IPS-NIHi7 (cell line): ENCODE measurements at regions not wholly inside any gene's neighbourhood (a gene's known extent, or its start where the extent isn't known, plus 50 kb on each side); places are given as distances from the start of the nearest gene placed in this dataset.
"Not testable (repeated sequence)": the region's sequence is repeated elsewhere in the genome, so short reads cannot be mapped to it uniquely, and the experiment has no call there.

Experiments used
- DNase-seq: peaks from one replicate; pipeline ENCODE4 v3.0.0; 2012; ENCODE audit warnings: mixed read lengths; ENCODE audit errors: extremely low spot score

DNA sequence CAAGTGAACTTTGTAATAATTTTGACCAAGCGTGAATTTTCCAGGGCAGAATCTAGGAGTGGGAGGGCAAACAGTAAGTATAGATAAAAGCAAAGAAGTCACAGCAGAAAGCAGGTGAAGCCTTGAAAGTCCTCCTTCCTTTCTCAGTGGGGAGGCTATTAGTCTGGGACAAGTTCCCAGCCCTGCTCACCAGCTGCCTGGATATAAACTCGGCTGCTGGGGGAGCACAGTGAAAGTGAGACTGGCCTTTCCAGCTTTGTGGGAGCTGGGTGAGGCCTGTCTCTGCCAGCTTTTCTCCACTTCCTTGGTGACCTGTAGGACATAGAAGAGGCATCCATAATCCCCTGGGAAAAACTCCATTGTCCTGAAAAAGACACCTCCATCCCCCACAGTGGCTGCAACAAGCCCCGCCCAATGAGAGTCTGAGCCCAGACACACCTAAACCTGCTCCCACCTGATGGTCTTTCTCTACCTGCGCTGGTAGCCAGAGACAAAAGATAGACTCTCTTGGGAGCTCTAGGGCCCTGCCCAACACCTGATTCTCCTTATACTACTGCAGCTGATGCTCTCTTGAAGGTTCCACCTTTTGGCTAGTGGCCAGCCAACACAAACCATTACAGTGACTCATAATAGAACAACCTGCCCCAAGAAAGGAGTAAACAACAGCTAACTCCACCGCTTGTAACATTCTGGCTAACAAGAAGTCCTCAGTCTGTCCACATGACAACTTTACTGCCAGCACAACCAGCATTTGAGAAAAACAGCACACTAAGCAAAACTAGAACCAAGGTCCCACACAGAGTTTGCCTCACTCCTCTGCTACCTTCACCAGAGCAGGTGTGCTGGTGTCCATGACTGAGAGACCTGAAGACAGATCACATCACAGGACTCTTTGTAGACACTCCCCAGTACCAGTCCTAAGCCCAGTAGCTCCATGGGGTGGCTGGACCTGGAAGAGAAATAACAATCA is 252.2 kb upstream of the SLITRK6 start:
- no peak for DNase-seq

DNA sequence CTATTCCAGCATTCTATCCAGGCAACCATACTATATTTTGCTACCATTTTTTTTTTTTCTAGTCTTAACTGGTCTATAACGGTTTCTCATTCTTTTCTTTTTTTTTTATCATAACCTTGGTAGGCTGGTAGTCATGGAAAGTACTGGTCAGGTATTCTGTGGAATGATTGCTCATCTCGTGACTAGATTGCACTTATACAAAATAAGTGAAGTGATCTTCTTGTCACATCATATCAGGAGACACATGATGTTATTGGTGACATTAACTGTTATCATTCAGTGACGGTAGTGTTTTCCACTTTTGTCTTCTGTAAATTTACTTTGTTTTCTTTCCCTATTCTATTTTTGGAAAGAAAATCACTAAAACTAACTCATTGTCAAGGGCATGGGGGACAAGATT is 239.3 kb upstream of the SLITRK6 start:
- DNase-seq = no peak

DNA sequence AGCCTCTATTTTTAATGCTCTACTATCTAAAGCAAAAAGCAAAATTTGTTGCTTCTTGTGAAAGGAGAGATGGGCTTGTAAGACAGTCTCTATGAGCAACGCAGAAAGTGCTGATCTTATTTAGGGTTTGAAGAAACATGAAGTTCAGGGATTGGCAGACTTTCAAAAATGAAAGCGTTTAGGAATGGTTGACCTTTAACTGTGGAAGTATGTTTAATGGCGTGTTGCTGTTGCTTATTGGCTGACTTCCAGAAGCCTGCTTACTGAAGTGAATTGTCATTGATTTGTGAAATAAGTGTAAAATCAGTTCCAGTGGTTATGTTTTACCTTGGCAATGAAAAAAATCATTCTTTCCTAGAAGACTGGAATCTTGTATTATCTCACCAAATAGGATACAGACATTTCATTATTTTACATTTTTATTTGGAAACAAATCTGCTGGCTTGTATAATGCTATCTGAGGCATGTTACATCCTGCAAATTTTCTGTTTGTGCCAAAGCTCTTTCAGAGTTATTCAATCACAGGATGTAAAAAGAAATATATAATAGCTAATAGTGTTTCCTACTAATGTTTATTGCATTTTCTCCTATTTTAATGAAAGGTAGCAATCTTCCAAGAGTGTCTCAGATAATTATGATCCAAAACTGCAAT is 221.3 kb upstream of the SLITRK6 start:
- DNase-seq = no peak

DNA sequence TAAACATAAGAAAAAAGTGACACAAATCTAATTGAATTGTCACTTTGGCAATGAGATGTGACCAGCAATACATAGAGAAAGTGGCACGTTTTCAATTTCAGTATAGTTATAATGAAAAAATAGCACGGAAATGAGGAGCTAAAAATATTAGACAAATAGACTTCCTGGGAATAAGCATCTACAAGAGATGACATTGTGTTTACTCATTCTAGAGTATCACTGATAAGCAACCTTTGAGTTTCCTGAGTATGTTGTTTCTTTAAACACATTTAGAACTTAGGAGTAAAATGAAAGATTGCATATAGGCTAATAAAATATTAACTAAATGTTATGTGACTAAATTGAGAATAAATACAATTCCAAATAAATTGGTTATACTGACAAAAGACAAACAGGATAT is 207.1 kb upstream of the SLITRK6 start:
- no peak for DNase-seq

DNA sequence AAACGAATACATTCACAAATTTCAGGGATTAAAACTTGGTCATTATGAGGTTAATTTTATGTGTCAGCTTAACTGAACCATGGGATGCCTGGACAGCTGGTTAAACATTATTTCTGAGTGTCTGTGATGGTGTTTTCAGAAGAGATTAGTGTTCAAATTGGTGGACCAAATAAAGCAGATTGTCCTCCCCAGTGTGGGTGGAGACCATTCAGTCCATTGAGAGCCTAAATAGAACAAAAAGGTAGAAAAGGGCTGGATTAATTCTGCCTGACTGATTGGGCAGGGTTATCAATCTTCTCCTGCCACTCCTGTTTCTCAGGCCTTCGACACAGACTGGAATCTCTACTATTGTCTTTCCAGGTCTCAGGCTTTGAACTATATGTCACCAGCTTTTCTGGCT is 203.8 kb upstream of the SLITRK6 start:
- no peak for DNase-seq

DNA sequence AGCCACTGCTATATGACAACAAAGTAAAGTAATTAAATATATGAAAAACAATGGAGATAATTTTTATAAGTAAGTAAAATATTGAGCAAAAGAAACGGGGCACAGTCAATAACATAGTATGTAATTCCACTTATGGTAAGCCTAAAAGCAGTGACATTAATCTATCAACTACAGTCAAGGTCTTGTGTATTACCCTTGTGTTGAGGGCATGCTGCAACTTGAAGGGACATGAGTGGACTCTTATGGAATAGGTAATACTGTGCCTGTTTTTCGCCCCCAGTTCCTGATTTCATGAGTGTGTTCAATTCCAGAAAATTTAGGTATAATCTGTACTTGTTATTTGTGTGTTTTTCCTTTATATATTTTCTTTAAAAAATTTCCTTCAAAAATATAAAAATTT is 201.3 kb upstream of the SLITRK6 start:
- no peak for DNase-seq

DNA sequence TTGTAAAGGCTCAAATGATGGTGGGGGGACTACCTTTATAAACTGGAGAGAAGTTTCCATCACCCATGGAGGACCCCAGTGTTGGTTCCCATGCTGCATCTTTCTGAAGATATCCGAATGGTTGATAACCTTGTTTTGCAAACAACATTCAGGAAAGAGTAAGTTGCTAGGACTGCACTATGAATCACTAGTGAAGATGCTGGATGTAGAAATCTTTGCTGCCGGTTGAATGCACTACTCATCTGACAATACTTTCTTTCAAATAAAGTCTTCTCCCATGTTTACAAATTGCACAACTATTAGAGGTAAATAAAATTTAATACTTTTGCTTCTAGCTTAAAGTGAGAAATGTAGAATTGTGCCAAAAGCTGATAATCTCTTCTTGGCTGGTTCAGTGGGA is 198.4 kb upstream of the SLITRK6 start:
- no peak for DNase-seq

DNA sequence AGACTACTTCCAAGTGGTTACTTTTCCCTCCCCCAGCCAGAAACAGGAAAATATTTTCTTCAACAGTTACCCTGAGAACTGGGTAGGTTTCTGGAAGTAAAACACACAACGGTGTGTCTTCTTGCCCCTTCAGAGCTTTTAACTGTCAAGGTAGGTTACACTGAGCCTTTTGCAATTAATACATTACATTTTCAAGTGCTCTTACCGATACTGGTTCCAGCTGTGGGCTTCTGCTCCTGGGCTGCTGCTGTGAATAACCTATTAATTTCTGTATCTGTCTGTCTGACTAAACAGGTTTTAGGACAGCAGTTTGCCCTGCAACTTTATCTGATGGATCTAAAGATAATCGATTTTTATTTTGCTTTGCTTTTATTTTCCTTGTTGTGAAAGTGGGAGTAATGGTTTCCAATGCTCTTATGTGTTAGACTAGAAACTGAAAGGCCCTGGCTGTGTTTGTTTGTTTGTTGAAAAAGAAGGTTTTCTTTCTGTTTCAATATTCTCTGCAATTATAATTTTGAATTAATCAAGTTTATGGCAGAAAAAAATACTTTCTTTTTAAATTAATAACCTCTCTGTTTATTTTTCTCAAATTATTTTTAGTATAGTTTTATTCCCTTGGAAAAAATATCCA is 196.7 kb upstream of the SLITRK6 start:
- DNase-seq = no peak

DNA sequence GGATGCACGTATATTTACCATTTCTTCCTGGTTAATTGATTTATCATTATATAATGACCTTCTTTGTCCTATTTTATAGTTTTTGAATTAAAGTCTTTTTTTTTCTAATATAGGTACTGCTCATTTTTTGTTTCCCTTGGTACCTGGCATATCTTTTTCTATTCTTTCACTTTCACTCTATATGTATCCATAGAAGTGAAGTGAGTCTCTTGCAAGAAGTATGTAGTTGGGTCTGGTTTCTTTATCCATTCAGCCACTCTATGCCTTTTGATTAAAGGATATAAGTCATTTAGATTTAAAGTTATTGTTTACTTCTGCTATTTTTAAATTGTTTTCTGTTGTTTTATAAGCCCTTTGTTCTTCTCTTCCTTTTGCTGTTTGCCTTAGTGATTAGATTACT is 194.3 kb upstream of the SLITRK6 start:
- no peak for DNase-seq

DNA sequence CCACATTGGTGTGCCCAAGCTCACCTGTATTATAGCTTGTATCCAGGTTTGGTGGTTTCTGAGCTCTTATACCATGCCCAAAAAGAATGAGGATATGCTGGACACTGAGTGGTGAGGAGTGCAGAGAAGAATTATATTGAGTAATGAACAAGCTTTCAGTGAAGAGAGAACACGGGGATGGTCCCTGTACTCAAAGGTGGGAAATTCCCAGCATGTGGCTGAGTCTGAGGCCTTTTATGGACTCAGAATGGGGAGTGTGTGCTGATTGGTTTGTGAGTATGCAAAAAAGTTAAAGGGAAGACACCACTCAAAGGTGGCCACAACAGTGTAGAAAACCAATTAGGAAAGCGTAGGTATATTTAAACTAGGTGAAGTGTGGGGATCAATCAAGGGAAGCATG is 191.2 kb upstream of the SLITRK6 start:
- no peak for DNase-seq

DNA sequence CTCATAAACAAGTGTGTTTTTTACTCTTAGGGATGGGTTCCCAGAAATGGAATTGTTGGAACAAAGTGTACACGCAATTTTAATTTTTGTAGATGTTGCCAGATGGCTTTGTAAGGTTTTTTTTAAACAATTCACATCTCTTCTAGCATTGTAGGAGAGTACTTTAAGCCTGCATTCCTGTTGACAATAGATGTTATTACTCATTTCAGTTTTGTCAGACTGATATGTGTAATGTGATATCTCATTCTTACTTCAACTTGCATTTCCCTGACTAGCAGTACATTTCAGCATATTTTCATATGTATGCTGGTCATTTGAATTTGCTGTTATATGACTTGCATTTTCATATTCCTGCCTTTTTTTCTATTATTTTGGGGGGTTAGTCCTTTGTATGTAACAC is 186.6 kb upstream of the SLITRK6 start:
- DNase-seq = no peak

DNA sequence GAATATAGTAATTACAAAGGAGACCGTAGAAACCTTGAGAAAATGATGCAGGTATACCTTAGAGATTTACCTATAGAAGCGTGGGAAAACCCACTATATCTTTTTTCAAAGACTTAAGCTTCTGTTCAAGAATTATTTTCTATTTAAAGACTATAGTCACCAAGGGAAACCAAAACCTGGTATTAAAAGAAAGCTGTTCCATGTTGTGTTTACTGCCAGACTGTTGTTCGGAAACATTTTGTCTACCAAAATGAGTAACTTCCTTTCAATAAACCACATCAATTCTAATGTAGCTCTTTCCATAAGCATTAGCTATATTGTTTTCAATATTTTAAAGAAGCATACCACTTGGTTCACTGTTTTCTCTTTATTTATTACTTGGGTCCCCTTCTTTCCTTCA is 182.9 kb upstream of the SLITRK6 start:
- DNase-seq = no peak

DNA sequence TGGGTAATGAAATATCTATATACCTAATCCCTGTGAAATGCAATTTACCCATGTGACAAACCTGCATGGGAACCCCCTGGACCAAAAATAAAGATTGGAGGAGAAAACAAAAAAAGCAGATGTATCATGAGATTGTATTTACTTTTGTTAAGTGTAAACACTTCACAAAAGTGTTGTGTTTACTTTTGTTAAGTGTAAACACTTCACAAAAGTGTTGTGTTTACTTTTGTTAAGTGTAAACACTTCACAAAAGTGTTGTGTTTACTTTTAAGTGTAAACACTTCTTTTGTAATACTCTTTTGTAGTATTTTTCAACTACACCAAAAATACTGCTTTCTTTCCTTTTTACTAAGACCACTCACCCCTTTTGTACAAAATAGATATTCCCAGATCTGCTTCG is 181.2 kb upstream of the SLITRK6 start:
- not testable (repeated sequence) for DNase-seq

DNA sequence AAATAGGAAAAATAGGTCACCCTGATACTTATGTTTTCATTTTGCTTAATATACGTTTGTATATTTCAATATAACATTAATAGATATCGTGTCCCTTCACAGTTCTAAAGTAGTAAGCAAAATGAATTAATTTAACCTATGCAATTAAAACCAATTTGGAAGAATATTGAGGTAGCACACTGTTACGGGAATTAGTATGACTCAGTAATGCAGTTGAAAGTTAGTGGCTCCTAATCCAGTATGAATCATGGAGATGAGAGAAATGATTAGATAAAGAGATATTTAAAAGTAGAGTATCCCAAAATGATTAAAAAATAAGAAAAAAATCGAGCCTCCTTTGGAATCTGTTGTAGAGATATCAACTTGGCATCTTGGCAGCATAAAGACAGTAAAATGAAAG is 177.0 kb upstream of the SLITRK6 start:
- no peak for DNase-seq

DNA sequence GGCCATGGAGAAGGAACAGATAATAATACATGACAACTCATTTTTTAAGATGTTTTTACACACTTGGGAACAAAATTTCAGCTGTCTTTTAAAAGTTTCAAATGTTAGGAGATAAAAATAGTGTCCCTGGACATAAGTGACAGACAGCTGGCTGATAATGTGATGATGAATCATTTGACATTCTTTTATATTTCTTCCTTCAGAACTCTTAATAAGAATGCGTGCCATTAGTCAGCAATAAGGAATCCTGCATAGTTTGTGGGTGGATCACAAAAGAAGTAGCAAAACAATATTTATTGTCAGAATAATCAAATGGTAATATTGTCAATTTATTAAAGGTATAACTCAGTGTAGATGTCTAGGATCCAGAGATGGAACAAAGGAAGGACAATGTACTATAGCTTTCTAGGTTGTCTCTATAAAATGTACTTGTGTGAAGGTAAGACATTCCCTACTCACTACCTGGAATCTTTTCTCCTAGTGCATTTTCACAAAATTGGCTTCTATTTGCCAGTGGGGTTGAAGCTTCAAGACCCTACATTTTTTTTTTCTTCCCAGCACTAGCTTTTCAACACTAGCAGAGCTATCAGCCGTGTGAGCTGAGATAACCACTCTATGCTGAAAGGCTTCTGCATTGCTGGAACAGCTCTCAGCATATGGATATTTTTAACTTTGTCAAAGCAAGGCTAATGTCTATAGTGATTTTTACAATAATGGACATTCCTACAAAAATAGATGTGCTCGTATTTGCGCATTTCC is 175.6 kb upstream of the SLITRK6 start:
- DNase-seq = no peak

DNA sequence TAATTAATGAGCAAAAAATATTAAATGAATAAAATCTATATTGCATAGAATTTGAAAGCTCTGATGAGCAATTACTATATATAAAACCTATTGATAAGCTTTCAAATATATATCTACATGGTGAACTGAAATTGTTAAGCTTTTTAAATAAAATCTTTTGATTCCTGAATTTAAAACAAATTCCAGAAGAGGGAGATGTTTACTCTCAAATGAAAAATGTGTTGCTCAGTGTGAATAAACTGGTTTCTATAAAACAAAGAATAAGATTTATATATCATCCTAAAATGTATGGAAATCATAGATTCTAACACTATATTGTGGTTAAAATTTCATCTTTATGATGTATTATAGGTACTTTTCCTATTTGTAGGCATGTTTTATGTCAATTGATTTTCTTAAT is 171.5 kb upstream of the SLITRK6 start:
- DNase-seq = no peak

DNA sequence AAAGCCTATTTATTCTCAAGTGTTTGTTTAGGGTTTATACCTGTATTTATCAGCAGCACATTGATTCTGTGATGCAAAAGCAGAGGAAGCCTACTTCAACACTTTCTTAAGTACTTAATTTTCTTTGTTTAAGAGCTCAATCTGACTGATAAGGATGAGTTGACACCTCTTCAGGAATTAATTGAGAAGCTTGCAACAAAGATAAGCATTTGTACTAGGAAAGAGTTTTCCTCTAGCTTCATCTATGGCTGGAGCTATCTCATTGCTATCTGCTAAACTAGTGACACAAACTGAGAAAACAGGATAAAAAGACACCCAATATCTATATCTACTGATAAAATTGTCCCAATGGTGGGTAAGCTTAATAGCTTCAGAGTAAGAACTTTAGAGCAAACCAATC is 170.1 kb upstream of the SLITRK6 start:
- DNase-seq = no peak

DNA sequence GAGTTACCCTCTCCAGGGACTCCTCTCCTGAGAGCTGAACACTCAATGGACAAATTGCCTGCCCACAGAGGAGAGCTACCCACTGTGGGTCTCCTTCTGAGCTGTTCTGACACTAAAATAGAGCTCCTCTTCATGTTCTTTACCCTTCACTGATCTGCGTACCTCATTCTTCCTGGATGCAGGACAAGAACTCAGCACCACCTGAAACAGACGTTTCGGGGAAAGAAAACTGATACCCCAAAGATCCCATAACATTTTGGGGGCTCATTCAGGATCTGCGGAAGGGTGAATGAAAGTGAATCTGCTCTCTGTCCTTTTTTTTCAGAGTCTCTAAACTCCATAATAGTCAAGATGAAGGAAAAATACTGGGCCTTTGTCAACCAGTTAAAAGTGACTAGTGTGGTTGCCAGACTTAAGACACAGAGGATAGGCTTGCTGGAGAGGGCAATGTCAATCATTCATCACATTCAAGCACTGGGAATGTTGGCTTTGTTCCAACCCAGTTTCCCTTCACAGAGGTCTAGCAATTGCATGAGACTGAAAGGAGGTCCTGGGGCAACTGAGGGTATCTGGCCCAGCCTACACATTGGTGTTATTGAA is 136.7 kb upstream of the SLITRK6 start:
- no peak for DNase-seq

DNA sequence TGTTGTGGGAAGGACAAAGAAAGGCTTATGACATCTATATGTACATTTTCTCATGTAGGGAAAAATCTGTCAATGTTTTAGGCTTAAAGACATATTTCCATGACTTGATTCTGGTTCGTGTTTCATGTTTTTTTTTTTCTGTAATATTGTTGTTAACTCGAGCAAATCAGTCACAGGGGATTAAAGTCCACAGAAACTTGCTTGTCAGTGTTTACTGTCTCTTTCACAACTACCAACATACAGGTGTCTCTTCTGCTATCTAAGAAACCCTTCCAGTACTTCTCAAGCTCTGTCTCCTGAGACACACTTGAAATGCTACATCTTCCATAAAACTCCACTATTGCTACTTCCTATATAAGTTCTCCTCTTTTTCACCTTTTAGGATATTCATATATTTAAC is 130.9 kb upstream of the SLITRK6 start:
- DNase-seq = no peak

DNA sequence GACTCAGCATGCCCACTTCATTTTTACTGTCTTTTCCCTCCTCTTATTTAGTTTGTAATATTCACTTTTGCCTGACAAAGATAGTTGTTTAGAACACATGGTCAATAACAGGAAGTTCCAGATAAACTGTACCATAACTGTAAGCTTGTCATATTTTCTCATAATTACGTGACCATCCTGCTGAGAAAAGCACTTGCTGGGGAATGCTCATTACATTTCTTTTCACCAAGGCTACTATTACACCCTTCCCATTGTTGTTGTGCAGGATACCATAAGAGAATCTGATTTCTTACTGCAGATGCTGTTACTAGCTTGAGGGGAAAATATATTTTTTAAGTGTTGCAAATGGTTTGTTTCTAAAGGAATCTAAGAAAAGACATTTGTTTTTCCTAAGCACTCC is 111.7 kb upstream of the SLITRK6 start:
- no peak for DNase-seq

DNA sequence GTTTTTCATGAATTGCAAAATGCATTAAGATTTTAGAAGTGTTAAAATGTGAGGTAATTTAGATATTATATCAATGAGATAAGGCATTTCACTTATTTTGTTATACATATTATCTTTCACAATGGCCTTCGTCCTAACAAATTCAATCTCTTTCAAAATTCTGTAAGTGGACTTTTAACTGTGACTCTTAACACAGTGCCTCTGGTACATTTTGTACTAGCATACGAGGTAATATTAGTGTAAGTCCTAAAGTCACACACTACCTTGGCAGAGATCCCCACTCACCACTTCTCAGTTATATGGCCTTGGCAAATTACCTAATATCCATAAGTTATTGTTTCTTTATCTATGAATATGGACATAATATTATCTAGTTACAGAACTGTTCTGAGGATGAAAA is 101.3 kb upstream of the SLITRK6 start:
- no peak for DNase-seq
